IMR-90 (cell line): ENCODE measurements at regions not wholly inside any gene's neighbourhood (a gene's known extent, or its start where the extent isn't known, plus 50 kb on each side); places are given as distances from the start of the nearest gene placed in this dataset.

ENCODE experiments used
- ATAC-seq: fragments of 200-7000 bp; cut with Tn5 transposase; 2 replicates; pipeline ENCODE4 v1.9.1; 2020; ENCODE audit warnings: low read depth, mild to moderate bottlenecking, moderate library complexity
- BruUV-seq: library from RNA; stranded (reverse); fragments of 400-500 nt; replicated peaks from 2 replicates; lab custom pipeline; 2021; lab: Mats Ljungman, UMichigan
- CTCF ChIA-PET: fragments of 300-600 bp; formaldehyde crosslinking; extraction: SDS; loops from one replicate; lab custom pipeline; 2021; ENCODE audit warnings: antibody characterized with exemption; lab: Yijun Ruan, JAX
- POLR2A ChIA-PET: fragments of 300-600 bp; sonication (Branson Sonifier 250); formaldehyde crosslinking; loops from one replicate; lab custom pipeline; 2022; ENCODE audit warnings: antibody characterized with exemption; ENCODE audit not compliant: unreplicated experiment; lab: Charles Lee
- DNase-seq: peaks from one replicate; pipeline ENCODE4 v3.0.0; 2013
- H2AFZ ChIP-seq: replicated peaks from 2 replicates; pipeline ENCODE3; 2013; ENCODE audit warnings: low read length, mild to moderate bottlenecking; ENCODE audit not compliant: poor library complexity
- H2AK5ac ChIP-seq: 2 replicates; pipeline ENCODE4 v1.6.1; 2013; ENCODE audit warnings: low read depth, low read length, inconsistent platforms
- H2AK9ac ChIP-seq: replicated peaks from 2 replicates; pipeline ENCODE3; 2013; ENCODE audit warnings: mild to moderate bottlenecking, low read depth, low read length, moderate library complexity; ENCODE audit not compliant: poor library complexity
- H2BK120ac ChIP-seq: 2 replicates; pipeline ENCODE4 v1.6.1; 2013; ENCODE audit warnings: low read depth, low read length, inconsistent platforms
- H2BK15ac ChIP-seq: 3 replicates; pipeline ENCODE4 v1.6.1; 2013; ENCODE audit warnings: low read depth, low read length, inconsistent platforms
- H2BK20ac ChIP-seq: 2 replicates; pipeline ENCODE4 v1.6.1; 2013; ENCODE audit warnings: low read depth, mild to moderate bottlenecking, inconsistent platforms, low read length, moderate library complexity
- H2BK5ac ChIP-seq: 2 replicates; pipeline ENCODE4 v1.6.1; 2013; ENCODE audit warnings: mild to moderate bottlenecking, low read depth, low read length, inconsistent platforms; ENCODE audit not compliant: poor library complexity, severe bottlenecking
- H3K14ac ChIP-seq: replicated peaks from 2 replicates; pipeline ENCODE4 v1.6.1; 2013; ENCODE audit warnings: low read depth, low read length, inconsistent platforms
- H3K18ac ChIP-seq: 2 replicates; pipeline ENCODE4 v1.6.1; 2013; ENCODE audit warnings: low read depth, low read length, control low read depth
- H3K23ac ChIP-seq: 2 replicates; pipeline ENCODE4 v1.6.1; 2013; ENCODE audit warnings: low read depth, low read length, inconsistent platforms
- H3K27ac ChIP-seq: 2 replicates; pipeline ENCODE4 v1.5.1; 2013; ENCODE audit warnings: mild to moderate bottlenecking, control low read depth, low read length; ENCODE audit not compliant: insufficient read depth
- H3K27me3 ChIP-seq: 2 replicates; pipeline ENCODE4 v1.6.1; 2013; ENCODE audit warnings: low read length; ENCODE audit not compliant: control insufficient read depth, insufficient read depth
- H3K36me3 ChIP-seq: 2 replicates; pipeline ENCODE4 v1.6.1; 2013; ENCODE audit warnings: low read length, mixed read lengths; ENCODE audit not compliant: control insufficient read depth, insufficient read depth
- H3K4ac ChIP-seq: 2 replicates; pipeline ENCODE4 v1.6.1; 2013; ENCODE audit warnings: low read depth, low read length, inconsistent platforms
- H3K4me1 ChIP-seq: 2 replicates; pipeline ENCODE4 v1.6.1; 2013; ENCODE audit warnings: low read length, mixed read lengths; ENCODE audit not compliant: control insufficient read depth, insufficient read depth
- H3K4me2 ChIP-seq: 2 replicates; pipeline ENCODE4 v1.6.1; 2013; ENCODE audit warnings: low read depth, mild to moderate bottlenecking, control low read depth, low read length, moderate library complexity
- H3K4me3 ChIP-seq: 2 replicates; pipeline ENCODE4 v1.5.1; 2013; ENCODE audit warnings: low read depth, mild to moderate bottlenecking, control low read depth, low read length, moderate library complexity; ENCODE audit not compliant: insufficient read depth
- H3K56ac ChIP-seq: 2 replicates; pipeline ENCODE4 v1.6.1; 2013; ENCODE audit warnings: low read length, inconsistent platforms; ENCODE audit not compliant: insufficient read depth; ENCODE audit errors: extremely low read depth
- H3K79me1 ChIP-seq, 2 experiments: 2 replicates each; pipeline ENCODE4 v1.6.1; 2013; ENCODE audit warnings: low read length in 2 of 2, inconsistent platforms in 1 of 2, low read depth in 1 of 2
- H3K9ac ChIP-seq: 2 replicates; pipeline ENCODE4 v1.6.1; 2013; ENCODE audit warnings: low read depth, low read length, control low read depth
- H3K9me1 ChIP-seq: 2 replicates; pipeline ENCODE4 v1.6.1; 2013; ENCODE audit warnings: low read length, inconsistent platforms; ENCODE audit not compliant: insufficient read depth
- H3K9me3 ChIP-seq: 2 replicates; pipeline ENCODE4 v1.6.1; 2013; ENCODE audit warnings: low read length; ENCODE audit not compliant: control insufficient read depth, insufficient read depth
- H4K20me1 ChIP-seq: 2 replicates; pipeline ENCODE4 v1.6.1; 2013; ENCODE audit warnings: low read length, inconsistent platforms; ENCODE audit not compliant: insufficient read depth
- H4K5ac ChIP-seq: 2 replicates; pipeline ENCODE4 v1.6.1; 2013; ENCODE audit warnings: mild to moderate bottlenecking, low read depth, low read length, control low read depth
- H4K8ac ChIP-seq, 2 experiments: 2 replicates each; pipeline ENCODE4 v1.6.1; 2013; ENCODE audit warnings: low read depth in 2 of 2, low read length in 2 of 2, control low read depth in 1 of 2, inconsistent platforms in 1 of 2
- H4K91ac ChIP-seq: 2 replicates; pipeline ENCODE4 v1.6.1; 2013; ENCODE audit warnings: low read depth, low read length, inconsistent platforms; ENCODE audit not compliant: insufficient read depth
- CTCF ChIP-seq: conservative IDR thresholded peaks from 2 replicates; pipeline ENCODE4 v1.5.1; 2012; ENCODE audit warnings: mild to moderate bottlenecking, low read depth, low read length, improper control_type of control experiment
- NFE2L2 ChIP-seq: fragments of 150-350 bp; IDR thresholded peaks from 2 replicates; pipeline ENCODE4 v1.6.1; 2016; ENCODE audit warnings: low read depth, mild to moderate bottlenecking, low read length
- POLR2A ChIP-seq: IDR thresholded peaks from 2 replicates; pipeline ENCODE4 v1.6.1; 2012; ENCODE audit warnings: mild to moderate bottlenecking, low read depth, low read length
- RFX5 ChIP-seq: IDR thresholded peaks from 2 replicates; pipeline ENCODE4 v1.8.0; 2012; ENCODE audit warnings: low read depth, mild to moderate bottlenecking, low read length, moderate library complexity
- SMC3 ChIP-seq: fragments of 150-350 bp; IDR thresholded peaks from 2 replicates; pipeline ENCODE4 v1.6.1; 2016; ENCODE audit warnings: low read depth, mild to moderate bottlenecking, antibody characterized with exemption, low read length, moderate library complexity
- USF2 ChIP-seq: fragments of 150-350 bp; IDR thresholded peaks from 2 replicates; pipeline ENCODE4 v1.6.1; 2017; ENCODE audit warnings: mild to moderate bottlenecking, antibody characterized with exemption, low read length, low read depth
- WGBS, 2 experiments: methylation state at CpG; one replicate each; pipeline versions ENCODE4 v1.1.5 to v1.1.7; 2013; ENCODE audit warnings: missing lambda C conversion rate in 2 of 2; ENCODE audit not compliant: insufficient read length in 1 of 2; ENCODE audit errors: extremely low coverage in 2 of 2; 5-methylcytosine and 5-hydroxymethylcytosine counted together
- dilution Hi-C: fragments of 300-500 bp; cut with HindIII; formaldehyde crosslinking; loops from one replicate; pipeline ENCODE4 v1.14.3; 2018; ENCODE audit warnings: low sequenced_read_pairs; ENCODE audit not compliant: unreplicated experiment
- in situ Hi-C: fragments of 300-500 bp; cut with MboI; formaldehyde crosslinking; loops from 3 replicates; pipeline ENCODE4 v1.14.3; 2019; ENCODE audit warnings: low sequenced_read_pairs, inconsistent platforms, mixed read lengths
- intact Hi-C: fragments of 100-400 bp; cut with micrococcal nuclease; formaldehyde crosslinking; loops from 2 replicates; pipeline ENCODE4 v1.10.0; 2022
- TF ChIP-seq, protein P1 (sequence below): fragments of 150-350 bp; IDR thresholded peaks from 2 replicates; pipeline ENCODE4 v1.6.1; 2016; ENCODE audit warnings: low read depth, mild to moderate bottlenecking, low read length, moderate library complexity, borderline replicate concordance

DNA sequence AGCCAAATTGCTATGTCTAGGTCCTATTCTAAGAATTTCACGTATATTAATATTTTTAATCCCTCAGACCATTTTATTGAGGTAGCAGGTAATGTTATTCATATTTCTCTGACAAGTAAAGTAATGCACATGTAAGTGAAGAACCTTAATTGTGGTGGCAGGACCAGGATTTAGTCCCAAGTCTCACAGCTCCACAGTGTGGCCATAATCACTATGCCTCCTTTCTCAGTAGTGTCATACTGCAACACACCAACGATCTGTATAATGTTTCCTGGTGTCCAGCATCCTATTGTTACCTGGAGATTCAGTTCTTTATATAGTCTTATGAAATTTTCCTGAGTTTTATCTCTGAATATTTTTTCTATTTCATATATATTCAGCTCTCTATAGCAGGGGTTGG, 340.3 kb downstream of the OLFM4 start:
- Histone ChIP-seq H3K18ac (no peak overlapping the region), H2BK120ac (no peak overlapping the region), H3K9me1 (no peaks in the 10 kb centered on the region), H2AK9ac (no peak overlapping the region), H4K8ac (no peak overlapping the region), H2BK20ac (no peak overlapping the region), H3K27ac (no peak overlapping the region), H3K4ac (no peak overlapping the region), H3K9ac (no peak overlapping the region), H2AK5ac (no peak overlapping the region), H2AFZ (no peak overlapping the region), H2BK5ac (no peak overlapping the region), H3K9me3 (peaks cover 4% of the 10 kb centered on the region), H3K14ac (no peak overlapping the region), H4K91ac (no peak overlapping the region), H2BK15ac (no peak overlapping the region), H3K36me3 (no peaks in the 10 kb centered on the region), H4K5ac (no peak overlapping the region), H3K4me1 (no peaks in the 10 kb centered on the region), H3K4me3 (no peak overlapping the region), H3K79me1 (no peaks in the 10 kb centered on the region), H3K27me3 (no peaks in the 10 kb centered on the region), H3K4me2 (no peak overlapping the region), H4K20me1 (no peaks in the 10 kb centered on the region), H3K56ac (no peak overlapping the region), H3K23ac (no peak overlapping the region)
- no CpG with 5 or more reads among the region's 2 CpGs for WGBS, 2 experiments
- DNase-seq (no peak), ATAC-seq (no peak)
- TF ChIP-seq USF2 (no peak), RFX5 (no peak), SMC3 (no peak), POLR2A (no peak), CTCF (no peak), NFE2L2 (no peak)
- TF ChIP-seq, protein P1, sequence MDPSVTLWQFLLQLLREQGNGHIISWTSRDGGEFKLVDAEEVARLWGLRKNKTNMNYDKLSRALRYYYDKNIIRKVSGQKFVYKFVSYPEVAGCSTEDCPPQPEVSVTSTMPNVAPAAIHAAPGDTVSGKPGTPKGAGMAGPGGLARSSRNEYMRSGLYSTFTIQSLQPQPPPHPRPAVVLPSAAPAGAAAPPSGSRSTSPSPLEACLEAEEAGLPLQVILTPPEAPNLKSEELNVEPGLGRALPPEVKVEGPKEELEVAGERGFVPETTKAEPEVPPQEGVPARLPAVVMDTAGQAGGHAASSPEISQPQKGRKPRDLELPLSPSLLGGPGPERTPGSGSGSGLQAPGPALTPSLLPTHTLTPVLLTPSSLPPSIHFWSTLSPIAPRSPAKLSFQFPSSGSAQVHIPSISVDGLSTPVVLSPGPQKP: no peak
- ChIA-PET POLR2A (no interaction called here), CTCF (no interaction called here)
- in situ Hi-C loops (no loop called here), intact Hi-C loops (no loop called here), dilution Hi-C loops (no loop called here)
- no TSS peak for BruUV-seq
